K562 (cell line): ENCODE measurements at regions not wholly inside any gene's neighbourhood (a gene's known extent, or its start where the extent isn't known, plus 50 kb on each side); places are given as distances from the start of the nearest gene placed in this dataset.

Source experiments
- HDAC1 ChIP-seq, 2 experiments: fragments of 450-650 bp; IDR thresholded peaks; 2 replicates each; pipeline ENCODE4 v1.6.1; 2016 to 2017; ENCODE audit warnings: inconsistent platforms in 1 of 2, mild to moderate bottlenecking in 1 of 2, moderate library complexity in 1 of 2
- HNRNPL ChIP-seq: fragments of 200-400 bp; formaldehyde crosslinking; IDR thresholded peaks from 2 replicates; pipeline ENCODE4 v1.6.1; 2017; ENCODE audit warnings: low read depth, mild to moderate bottlenecking, low read length
- KLF16 ChIP-seq: IDR thresholded peaks from 2 replicates; pipeline ENCODE4 v1.6.1; 2016; ENCODE audit warnings: antibody characterized with exemption
- PTTG1 ChIP-seq: fragments of 450-650 bp; IDR thresholded peaks from 2 replicates; pipeline ENCODE4 v1.6.1; 2016; ENCODE audit warnings: low read depth, mild to moderate bottlenecking, missing genetic modification characterization, missing compliant biosample characterization
- WHSC1 ChIP-seq: IDR thresholded peaks from one replicate; pipeline ENCODE4 v1.6.1; 2012; ENCODE audit warnings: low read length, control low read depth, inconsistent platforms
- ZNF311 ChIP-seq: fragments of 250-450 bp; sonication (Bioruptor Pico); IDR thresholded peaks from 2 replicates; pipeline ENCODE4 v1.4.0; 2020; ENCODE audit warnings: mild to moderate bottlenecking, moderate library complexity
- ZNF436 ChIP-seq: fragments of 250-450, 450-650 bp; sonication (Bioruptor Pico); formaldehyde crosslinking; IDR thresholded peaks from 2 replicates; pipeline ENCODE4 v1.7.0; 2020; ENCODE audit warnings: mild to moderate bottlenecking
- ZNF445 ChIP-seq: fragments of 250-450 bp; sonication (Bioruptor Pico); IDR thresholded peaks from 2 replicates; pipeline ENCODE4 v1.4.0; 2020; ENCODE audit warnings: low read depth, mild to moderate bottlenecking, moderate library complexity
- TF ChIP-seq, protein P1 (sequence below): fragments of 250-450 bp; sonication (Bioruptor Pico); IDR thresholded peaks from 2 replicates; pipeline ENCODE4 v1.4.0; 2020
- TF ChIP-seq, protein P2 (sequence below): fragments of 450-650 bp; formaldehyde crosslinking; IDR thresholded peaks from 2 replicates; pipeline ENCODE4 v1.4.0; 2022; ENCODE audit warnings: mild to moderate bottlenecking, moderate library complexity

DNA sequence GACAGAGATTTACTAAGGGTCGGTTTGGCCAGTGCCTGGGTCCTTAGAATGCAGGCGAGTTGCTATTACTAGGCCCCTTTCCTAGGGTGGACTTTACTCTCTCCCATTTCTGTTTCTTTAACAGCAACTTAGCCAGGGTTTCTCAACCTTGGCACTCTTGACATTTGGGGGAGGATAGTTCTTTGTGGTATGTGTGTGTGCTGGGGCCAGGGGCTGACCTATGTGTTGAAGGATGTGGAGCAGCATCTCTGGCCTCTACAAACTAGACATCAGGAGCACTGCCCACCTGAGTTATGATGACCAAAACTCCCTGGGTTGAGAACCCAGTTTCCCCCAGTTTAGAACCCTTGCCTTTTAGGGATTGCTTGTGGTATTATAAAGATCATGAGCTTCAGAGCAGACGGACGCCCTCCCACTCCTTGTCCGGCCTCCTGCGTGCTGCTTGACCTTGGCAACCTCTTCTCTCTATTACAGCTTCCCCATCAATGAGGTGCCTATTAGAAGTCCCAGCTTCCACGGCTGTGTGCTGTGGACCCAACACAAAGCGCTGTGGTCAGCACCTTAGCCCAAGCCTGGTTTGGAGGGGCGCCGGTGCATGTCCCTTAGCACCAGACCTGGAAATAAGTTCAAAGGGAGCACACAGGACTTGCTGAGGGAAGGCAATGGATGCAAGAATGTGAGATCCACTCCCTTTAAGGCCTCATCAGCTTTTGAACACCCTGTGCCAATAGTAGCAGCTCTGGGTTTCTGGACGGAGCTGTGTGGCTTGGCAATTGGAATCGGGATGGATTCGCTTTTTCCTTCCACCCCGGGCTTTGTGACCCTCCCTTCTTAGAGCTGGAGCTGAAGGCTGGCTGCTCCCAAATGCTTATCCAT is 239.2 kb upstream of the MAF start (continued):
- no peak for TF ChIP-seq KLF16
- TF ChIP-seq ZNF436 (CRISPR knock-in tag) = no peak
- TF ChIP-seq WHSC1 = no peak
- no peak for TF ChIP-seq HNRNPL
- no peak for TF ChIP-seq ZNF445 (CRISPR knock-in tag)
- TF ChIP-seq, protein P1, sequence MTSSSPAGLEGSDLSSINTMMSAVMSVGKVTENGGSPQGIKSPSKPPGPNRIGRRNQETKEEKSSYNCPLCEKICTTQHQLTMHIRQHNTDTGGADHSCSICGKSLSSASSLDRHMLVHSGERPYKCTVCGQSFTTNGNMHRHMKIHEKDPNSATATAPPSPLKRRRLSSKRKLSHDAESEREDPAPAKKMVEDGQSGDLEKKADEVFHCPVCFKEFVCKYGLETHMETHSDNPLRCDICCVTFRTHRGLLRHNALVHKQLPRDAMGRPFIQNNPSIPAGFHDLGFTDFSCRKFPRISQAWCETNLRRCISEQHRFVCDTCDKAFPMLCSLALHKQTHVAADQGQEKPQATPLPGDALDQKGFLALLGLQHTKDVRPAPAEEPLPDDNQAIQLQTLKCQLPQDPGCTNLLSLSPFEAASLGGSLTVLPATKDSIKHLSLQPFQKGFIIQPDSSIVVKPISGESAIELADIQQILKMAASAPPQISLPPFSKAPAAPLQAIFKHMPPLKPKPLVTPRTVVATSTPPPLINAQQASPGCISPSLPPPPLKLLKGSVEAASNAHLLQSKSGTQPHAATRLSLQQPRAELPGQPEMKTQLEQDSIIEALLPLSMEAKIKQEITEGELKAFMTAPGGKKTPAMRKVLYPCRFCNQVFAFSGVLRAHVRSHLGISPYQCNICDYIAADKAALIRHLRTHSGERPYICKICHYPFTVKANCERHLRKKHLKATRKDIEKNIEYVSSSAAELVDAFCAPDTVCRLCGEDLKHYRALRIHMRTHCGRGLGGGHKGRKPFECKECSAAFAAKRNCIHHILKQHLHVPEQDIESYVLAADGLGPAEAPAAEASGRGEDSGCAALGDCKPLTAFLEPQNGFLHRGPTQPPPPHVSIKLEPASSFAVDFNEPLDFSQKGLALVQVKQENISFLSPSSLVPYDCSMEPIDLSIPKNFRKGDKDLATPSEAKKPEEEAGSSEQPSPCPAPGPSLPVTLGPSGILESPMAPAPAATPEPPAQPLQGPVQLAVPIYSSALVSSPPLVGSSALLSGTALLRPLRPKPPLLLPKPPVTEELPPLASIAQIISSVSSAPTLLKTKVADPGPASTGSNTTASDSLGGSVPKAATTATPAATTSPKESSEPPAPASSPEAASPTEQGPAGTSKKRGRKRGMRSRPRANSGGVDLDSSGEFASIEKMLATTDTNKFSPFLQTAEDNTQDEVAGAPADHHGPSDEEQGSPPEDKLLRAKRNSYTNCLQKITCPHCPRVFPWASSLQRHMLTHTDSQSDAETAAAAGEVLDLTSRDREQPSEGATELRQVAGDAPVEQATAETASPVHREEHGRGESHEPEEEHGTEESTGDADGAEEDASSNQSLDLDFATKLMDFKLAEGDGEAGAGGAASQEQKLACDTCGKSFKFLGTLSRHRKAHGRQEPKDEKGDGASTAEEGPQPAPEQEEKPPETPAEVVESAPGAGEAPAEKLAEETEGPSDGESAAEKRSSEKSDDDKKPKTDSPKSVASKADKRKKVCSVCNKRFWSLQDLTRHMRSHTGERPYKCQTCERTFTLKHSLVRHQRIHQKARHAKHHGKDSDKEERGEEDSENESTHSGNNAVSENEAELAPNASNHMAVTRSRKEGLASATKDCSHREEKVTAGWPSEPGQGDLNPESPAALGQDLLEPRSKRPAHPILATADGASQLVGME (CRISPR knock-in tag) = 0 out of 2 replicates have a peak, but pooled peaks have one; percentile 19
- TF ChIP-seq PTTG1 = no peak
- TF ChIP-seq, protein P2, sequence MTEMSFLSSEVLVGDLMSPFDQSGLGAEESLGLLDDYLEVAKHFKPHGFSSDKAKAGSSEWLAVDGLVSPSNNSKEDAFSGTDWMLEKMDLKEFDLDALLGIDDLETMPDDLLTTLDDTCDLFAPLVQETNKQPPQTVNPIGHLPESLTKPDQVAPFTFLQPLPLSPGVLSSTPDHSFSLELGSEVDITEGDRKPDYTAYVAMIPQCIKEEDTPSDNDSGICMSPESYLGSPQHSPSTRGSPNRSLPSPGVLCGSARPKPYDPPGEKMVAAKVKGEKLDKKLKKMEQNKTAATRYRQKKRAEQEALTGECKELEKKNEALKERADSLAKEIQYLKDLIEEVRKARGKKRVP (CRISPR knock-in tag) = no peak
- no peak for TF ChIP-seq HDAC1 (IDR thresholded peaks at IDR 0.05)
- no peak for TF ChIP-seq ZNF311 (CRISPR knock-in tag)
